Activated T-cell treated with anti-CD3 and anti-CD28 coated beads, Interleukin-2, amount 50 U/mL, for 72 hours (primary cell): ENCODE measurements at regions not wholly inside any gene's neighbourhood (a gene's known extent, or its start where the extent isn't known, plus 50 kb on each side); places are given as distances from the start of the nearest gene placed in this dataset.

ENCODE experiments used
- ATAC-seq, 2 donors: fragments of 150-1000 bp; cut with Tn5 transposase; replicated peaks in 1 of 2; 2 replicates each; pipeline ENCODE4 v1.10.0; 2021; ENCODE audit warnings: moderate library complexity in 2 of 2, mild to moderate bottlenecking in 1 of 2
- DNase-seq, 2 donors: peaks; one replicate each; pipeline ENCODE4 v3.0.0; 2021 to 2022; ENCODE audit warnings: mixed read lengths in 1 of 2
- H3K27ac Mint-ChIP-seq: one replicate; pipeline ENCODE4 v1.8.0; 2022; ENCODE audit warnings: mild to moderate bottlenecking, moderate library complexity, mixed read lengths
- H3K27me3 Mint-ChIP-seq: one replicate; pipeline ENCODE4 v1.8.0; 2022; ENCODE audit warnings: low read depth, mixed read lengths
- H3K36me3 Mint-ChIP-seq, 2 donors: one replicate each; pipeline ENCODE4 v1.8.0; 2022; ENCODE audit warnings: mixed read lengths in 2 of 2, mild to moderate bottlenecking in 1 of 2; ENCODE audit not compliant: insufficient read depth in 2 of 2
- H3K4me1 Mint-ChIP-seq: one replicate; pipeline ENCODE4 v1.8.0; 2022; ENCODE audit warnings: low read depth, mixed read lengths
- H3K4me3 Mint-ChIP-seq, 2 donors: one replicate each; pipeline ENCODE4 v1.8.0; 2022; ENCODE audit warnings: mild to moderate bottlenecking in 2 of 2, mixed read lengths in 2 of 2, moderate library complexity in 2 of 2
- H3K9me3 Mint-ChIP-seq, 2 donors: one replicate each; pipeline ENCODE4 v1.8.0; 2022; ENCODE audit warnings: mixed read lengths in 2 of 2

DNA sequence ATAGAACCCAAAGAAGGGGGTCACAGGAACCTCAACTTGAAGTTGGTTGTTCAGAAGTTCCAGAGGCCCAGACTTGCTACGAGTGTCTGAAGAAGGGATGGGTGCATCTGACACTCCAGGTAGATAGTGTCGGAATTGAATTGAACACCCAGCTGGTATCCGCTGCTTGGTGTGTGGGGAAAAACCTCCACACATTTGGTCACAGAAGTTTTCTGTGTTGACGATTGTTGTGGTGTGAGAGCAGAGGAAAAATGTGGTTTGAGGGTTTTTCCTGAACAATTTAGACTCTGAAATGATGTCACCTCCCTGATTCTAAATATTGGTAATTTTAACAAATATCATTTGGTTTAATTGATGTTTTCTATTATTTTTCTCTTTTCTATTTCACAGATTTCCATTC, 218.8 kb upstream of the CTNNB1 start:
- DNase-seq (peak; percentile 30 to 33), ATAC-seq (peak; percentile 67)
- no peaks in the 10 kb centered on the region for H3K9me3 Mint-ChIP-seq
- H3K4me1 Mint-ChIP-seq: peaks cover 17% of the 10 kb centered on the region
- no peaks in the 10 kb centered on the region for H3K36me3 Mint-ChIP-seq
- peak overlapping the region; percentile 69 for H3K27ac Mint-ChIP-seq
- H3K27me3 Mint-ChIP-seq: peaks cover 50% of the 10 kb centered on the region
- H3K4me3 Mint-ChIP-seq: peak overlapping the region; percentile 31 to 76

DNA sequence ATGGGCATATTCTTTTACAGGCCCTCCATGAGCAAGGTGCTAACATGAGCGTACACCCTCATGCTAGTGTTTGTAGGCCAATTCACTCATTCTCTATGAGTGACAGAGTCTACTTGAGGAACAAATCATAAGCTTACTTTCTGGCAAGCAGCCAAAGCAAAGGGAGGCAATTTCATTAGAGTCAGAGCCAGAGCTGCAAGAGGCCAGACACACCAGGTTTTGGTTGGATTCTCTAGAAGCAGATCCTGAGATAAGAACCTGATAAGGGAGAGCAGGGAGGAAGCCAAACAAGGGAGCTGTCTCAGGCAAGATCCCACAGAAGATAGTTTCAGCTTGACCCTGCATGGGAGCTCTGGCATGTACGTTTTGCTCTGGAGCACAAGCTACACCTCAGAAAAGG, 214.1 kb upstream of the CTNNB1 start:
- H3K4me1 Mint-ChIP-seq: peaks cover 9% of the 10 kb centered on the region
- no peaks in the 10 kb centered on the region for H3K36me3 Mint-ChIP-seq
- H3K9me3 Mint-ChIP-seq: peaks cover 0 to 2% of the 10 kb centered on the region in 2 donors
- peaks cover 39% of the 10 kb centered on the region for H3K27me3 Mint-ChIP-seq
- ATAC-seq (no peak), DNase-seq (no peak)
- no peak overlapping the region for H3K4me3 Mint-ChIP-seq
- H3K27ac Mint-ChIP-seq: no peak overlapping the region

DNA sequence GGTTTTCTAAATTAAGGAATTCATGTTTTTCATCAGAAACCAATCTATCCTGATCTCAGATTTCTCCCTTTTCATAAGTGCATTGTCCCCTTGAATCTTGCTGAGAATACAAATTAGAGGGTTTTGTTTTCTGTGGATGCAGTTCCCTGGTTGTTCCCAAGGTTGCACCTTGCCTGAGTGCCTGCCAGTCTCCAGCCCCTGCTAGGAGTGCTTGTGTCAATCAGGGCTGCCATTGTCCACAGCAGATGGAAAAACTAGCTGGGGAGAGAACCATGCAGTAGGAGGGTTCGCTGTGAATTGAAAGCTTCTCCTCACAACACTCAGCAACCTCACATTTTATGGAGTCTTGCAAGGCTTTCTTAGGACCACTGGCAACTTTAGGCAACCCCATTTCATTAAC, 210.8 kb upstream of the CTNNB1 start:
- no peak for DNase-seq
- H3K27me3 Mint-ChIP-seq: peaks cover 33% of the 10 kb centered on the region
- H3K27ac Mint-ChIP-seq: no peak overlapping the region
- peaks cover 0 to 2% of the 10 kb centered on the region in 2 donors for H3K9me3 Mint-ChIP-seq
- no peak for ATAC-seq
- H3K4me1 Mint-ChIP-seq: no peaks in the 10 kb centered on the region
- no peaks in the 10 kb centered on the region for H3K36me3 Mint-ChIP-seq
- no peak overlapping the region for H3K4me3 Mint-ChIP-seq

DNA sequence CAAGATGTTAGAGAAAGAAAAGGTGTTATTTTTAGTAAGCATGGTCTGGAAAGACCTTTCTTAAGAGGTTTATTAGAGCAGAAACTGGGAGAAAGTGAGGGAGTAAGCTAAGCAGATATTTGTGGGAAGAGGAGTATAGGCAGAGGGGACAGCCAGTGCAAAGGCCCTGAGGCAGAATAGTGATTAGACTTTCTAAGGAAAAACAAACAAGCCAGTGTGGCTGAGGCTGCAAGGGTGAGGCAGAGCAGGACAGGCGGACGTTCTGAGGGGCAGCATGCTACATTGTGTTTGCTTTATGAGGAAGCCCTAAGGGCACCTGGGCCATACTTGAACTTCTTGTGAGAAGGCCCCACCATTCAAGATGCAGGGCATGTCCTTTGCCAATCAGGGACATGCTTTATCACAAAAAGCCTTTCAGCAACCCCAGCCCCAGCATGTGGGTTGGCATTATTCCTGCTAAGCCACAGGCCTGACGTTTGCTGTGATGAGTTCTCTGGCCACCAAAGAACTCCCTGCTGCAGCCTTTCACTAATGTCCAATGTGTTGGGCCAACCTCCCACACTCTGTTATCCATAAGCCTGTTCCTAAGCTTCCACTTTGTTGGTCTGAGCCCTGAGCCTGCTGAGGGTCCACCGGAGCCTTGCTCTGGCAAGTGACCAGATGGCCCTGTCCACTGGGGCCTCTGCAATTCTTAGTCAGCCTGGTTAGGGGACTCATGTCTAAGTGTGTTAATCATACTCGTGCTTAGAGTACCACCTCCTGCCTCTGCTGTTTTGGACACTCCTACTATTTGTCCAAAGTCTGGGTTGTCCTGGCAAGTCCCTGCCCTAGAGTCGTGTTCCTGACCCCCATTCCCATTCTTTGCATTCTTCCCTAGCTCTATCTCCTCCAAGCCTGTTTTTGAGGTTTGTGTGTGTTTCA, 209.9 kb upstream of the CTNNB1 start:
- DNase-seq (no peak), ATAC-seq (no peak)
- Mint-ChIP-seq H3K4me1 (no peaks in the 10 kb centered on the region), H3K27ac (no peak overlapping the region), H3K27me3 (peaks cover 38% of the 10 kb centered on the region), H3K36me3 (no peaks in the 10 kb centered on the region), H3K4me3 (no peak overlapping the region), H3K9me3 (peaks cover 0 to 2% of the 10 kb centered on the region in 2 donors)

DNA sequence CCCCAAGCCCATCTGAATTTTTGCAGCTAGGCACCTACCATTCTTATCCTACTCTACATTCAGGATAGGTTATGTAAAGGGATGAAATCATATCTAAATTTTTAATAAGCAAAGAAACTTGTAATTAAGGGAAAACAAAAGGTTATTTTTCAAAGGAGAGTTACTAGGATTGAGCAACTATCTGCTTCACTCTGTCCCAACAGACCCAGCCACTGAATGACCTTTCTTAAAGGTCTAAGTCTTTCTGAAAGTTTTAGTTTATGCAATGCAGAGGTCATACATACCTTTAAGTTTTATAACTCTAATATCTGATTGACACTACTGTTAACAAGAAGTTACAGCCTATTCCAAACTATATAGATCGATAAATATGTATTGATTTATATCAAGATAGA, 209.2 kb upstream of the CTNNB1 start:
- Mint-ChIP-seq H3K9me3 (peaks cover 0 to 2% of the 10 kb centered on the region in 2 donors), H3K36me3 (no peaks in the 10 kb centered on the region), H3K4me3 (no peak overlapping the region), H3K27ac (no peak overlapping the region), H3K4me1 (no peaks in the 10 kb centered on the region), H3K27me3 (peaks cover 38% of the 10 kb centered on the region)
- DNase-seq: no peak
- ATAC-seq: no peak

DNA sequence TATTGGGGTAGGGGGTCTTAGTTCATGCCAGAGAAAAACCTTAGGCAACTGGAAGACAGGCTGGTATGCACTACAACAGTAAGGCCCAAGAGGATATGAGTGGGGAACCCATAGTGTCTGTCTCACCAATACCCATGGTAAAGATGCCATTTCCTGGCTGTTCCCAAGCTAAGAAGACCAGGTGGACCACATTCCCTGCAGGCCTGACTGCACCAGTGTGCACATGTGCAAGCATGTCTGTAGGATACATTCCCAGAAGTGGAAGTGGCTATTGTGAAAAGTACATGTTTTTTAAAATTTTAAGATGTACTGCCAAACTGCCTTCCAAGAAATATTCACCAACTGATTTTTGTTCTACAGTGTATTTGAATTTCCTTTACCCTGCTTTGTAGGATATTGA, 207.3 kb upstream of the CTNNB1 start:
- DNase-seq (no peak), ATAC-seq (no peak)
- Mint-ChIP-seq H3K4me1 (no peaks in the 10 kb centered on the region), H3K9me3 (peaks cover 0 to 2% of the 10 kb centered on the region in 2 donors), H3K27ac (no peak overlapping the region), H3K27me3 (peaks cover 45% of the 10 kb centered on the region), H3K36me3 (no peaks in the 10 kb centered on the region), H3K4me3 (no peak overlapping the region)

DNA sequence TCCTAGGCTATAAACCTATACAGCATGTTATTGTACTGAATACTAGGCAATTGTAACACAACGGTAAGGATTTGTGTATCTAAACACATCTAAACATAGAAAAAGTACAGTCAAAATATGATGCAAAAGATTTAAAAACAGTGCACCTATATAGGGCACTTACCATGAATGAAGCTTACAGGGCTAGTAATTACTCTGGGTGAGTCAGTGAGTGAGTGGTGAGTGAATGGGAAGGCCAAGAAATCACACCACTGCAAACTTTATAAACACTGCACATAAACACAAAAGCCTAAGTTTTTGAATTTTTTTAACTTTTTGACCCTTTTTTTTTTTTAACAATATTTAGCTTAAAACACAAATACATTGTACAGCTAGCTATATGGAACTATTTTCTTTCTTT, 204.7 kb upstream of the CTNNB1 start:
- no peaks in the 10 kb centered on the region for H3K9me3 Mint-ChIP-seq
- no peak for ATAC-seq
- H3K4me3 Mint-ChIP-seq: no peak overlapping the region
- H3K36me3 Mint-ChIP-seq: no peaks in the 10 kb centered on the region
- peaks cover 31% of the 10 kb centered on the region for H3K27me3 Mint-ChIP-seq
- no peaks in the 10 kb centered on the region for H3K4me1 Mint-ChIP-seq
- no peak overlapping the region for H3K27ac Mint-ChIP-seq
- no peak for DNase-seq

DNA sequence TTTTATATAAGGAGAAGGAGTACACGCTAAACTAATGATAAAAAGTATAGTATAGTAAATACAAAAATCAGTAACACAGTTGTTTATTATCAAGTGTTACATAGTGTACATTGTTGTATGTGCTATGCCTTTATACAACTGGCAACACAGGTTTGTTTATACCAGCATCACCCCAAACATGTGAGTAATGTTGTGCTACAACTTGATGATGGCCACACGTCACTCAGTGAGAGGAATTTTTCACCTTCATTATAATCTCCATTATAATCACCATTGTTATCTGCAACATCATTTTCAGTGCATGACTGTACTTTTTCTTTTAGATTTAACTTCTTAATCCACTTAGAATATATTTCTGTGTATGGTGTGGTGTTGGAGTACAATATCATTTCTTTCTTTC, 204.0 kb upstream of the CTNNB1 start:
- DNase-seq (no peak), ATAC-seq (no peak)
- H3K4me1 Mint-ChIP-seq: no peaks in the 10 kb centered on the region
- H3K4me3 Mint-ChIP-seq: no peak overlapping the region
- no peaks in the 10 kb centered on the region for H3K9me3 Mint-ChIP-seq
- no peaks in the 10 kb centered on the region for H3K36me3 Mint-ChIP-seq
- H3K27ac Mint-ChIP-seq: no peak overlapping the region
- peaks cover 38% of the 10 kb centered on the region for H3K27me3 Mint-ChIP-seq

DNA sequence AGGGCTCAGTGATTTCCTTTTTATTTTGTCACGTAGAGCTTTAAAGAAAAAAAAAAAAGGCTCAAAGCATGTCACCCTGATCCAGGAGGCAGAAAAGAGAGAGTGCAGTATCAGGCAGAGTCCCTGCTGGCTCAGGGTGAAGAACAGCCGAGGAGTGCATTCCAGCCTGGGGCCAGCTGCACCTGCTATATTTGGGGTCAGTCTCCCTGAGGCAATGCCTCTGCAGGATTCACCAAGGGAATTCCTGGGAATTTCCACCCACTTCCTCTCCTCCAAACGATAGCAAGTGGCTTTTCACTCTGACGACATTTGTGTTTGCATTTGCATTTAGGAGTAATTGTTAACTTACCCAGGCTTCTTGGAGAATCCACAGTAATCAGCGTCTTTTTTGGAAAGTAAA, 202.9 kb upstream of the CTNNB1 start:
- ATAC-seq: no peak
- no peaks in the 10 kb centered on the region for H3K36me3 Mint-ChIP-seq
- peaks cover 41% of the 10 kb centered on the region for H3K27me3 Mint-ChIP-seq
- H3K4me1 Mint-ChIP-seq: no peaks in the 10 kb centered on the region
- no peak overlapping the region for H3K27ac Mint-ChIP-seq
- no peak for DNase-seq
- no peaks in the 10 kb centered on the region for H3K9me3 Mint-ChIP-seq
- no peak overlapping the region for H3K4me3 Mint-ChIP-seq

DNA sequence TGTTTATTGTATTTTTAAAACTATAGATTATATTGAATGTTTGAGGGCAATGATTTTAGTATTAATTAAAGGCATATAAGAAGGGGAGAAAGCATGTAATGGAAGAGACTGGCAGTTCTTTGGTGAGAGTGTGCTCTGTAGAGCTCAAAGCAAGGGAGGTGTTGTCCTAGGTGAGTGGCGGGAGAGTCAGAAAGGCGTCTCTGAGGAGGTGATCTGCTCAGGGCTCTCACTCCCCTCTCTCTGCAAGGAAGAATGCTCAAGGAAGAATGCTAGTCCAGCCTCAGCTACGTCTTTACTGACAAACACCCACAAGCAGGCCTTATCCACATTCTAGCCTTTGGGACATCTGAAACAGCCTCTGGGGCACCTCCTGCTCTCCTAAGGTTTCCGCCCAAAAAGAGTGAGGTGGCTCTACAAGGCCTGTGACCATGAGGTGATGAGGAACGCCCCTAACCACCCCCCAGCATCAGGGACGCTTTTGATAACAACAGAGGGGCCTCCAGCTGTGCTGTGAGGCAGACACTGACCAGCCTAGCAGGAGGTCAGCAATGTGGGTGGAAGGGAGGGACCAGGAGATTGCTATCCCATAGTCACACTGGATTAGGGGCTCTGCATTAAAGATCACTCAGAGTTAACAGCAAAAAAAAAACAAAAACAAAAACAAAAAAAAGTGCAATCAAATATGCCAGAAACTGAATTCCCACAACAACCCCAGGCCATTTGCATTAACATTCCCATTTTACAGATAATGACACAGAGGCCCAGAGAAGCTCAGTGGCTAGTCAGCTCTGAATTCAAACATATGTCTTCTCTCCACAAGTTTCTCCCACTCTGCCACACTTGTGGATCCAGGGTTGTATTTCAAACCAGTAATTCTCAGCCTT, 202.2 kb upstream of the CTNNB1 start:
- Mint-ChIP-seq H3K27me3 (peaks cover 41% of the 10 kb centered on the region), H3K9me3 (no peaks in the 10 kb centered on the region), H3K27ac (no peak overlapping the region), H3K36me3 (no peaks in the 10 kb centered on the region), H3K4me3 (no peak overlapping the region), H3K4me1 (peaks cover 1% of the 10 kb centered on the region)
- ATAC-seq (no peak), DNase-seq (no peak)

DNA sequence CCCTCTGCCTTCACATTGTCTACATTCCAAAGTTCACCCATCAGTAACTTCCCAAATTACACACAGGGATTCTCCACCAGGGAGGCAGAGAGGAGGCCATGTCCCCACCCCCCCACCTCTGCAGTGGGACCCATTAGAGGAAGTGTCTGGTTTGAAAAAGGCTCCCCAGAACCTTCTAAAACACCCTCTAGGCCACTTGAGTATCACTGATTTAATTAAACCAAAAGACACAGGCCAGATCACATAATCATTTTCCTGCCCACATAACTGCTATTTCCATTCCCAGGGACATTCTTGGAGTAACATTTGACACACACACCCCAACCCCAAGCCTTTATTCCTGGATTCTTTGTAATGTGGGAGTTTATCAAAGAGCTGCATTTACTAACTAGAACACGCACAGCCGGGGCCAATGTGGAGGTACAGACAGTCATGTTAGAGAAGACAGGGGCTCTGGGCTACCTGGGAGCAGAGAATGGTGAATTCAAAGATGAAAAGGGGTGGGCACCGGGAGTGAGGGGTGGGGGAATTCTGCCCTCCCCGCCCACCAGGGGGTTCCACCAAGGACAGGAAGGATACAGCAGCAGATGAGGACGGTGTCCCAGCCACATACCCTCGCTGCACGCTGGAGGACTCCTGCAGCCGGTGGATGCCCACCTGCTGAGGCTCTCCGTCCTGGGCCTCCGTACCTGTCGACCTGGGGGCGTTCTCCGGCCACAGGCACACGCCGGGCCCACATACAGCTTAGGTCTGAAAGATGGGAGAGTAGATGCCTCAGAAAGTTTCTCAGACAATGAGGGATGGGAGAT, 201.4 kb upstream of the CTNNB1 start:
- H3K4me1 Mint-ChIP-seq: peaks cover 6% of the 10 kb centered on the region
- ATAC-seq: no peak
- no peaks in the 10 kb centered on the region for H3K36me3 Mint-ChIP-seq
- no peak overlapping the region for H3K27ac Mint-ChIP-seq
- H3K9me3 Mint-ChIP-seq: no peaks in the 10 kb centered on the region
- peaks cover 41% of the 10 kb centered on the region for H3K27me3 Mint-ChIP-seq
- no peak for DNase-seq
- H3K4me3 Mint-ChIP-seq: no peak overlapping the region

DNA sequence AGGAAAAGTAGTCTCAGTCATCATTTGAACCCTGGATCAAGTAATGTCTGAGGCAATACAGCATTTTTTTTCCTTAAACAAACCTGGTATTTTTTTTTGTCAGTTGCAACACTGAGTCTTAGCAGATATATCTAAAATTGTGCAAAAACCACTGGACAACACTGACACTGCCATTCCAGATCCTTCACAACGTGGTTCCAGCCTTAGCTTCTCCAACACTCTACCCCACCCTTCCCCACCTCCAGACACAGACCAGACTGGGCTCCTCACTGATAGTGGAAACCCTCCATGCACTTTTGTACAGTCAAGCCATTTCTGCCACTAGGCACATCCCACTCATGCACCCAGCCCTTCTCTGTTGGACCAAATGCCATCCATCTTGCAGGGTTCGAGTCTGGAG, 199.6 kb upstream of the CTNNB1 start:
- no peaks in the 10 kb centered on the region for H3K36me3 Mint-ChIP-seq
- H3K9me3 Mint-ChIP-seq: no peaks in the 10 kb centered on the region
- H3K27ac Mint-ChIP-seq: no peak overlapping the region
- peaks cover 31% of the 10 kb centered on the region for H3K27me3 Mint-ChIP-seq
- H3K4me1 Mint-ChIP-seq: peaks cover 6% of the 10 kb centered on the region
- ATAC-seq: no peak
- DNase-seq: no peak
- H3K4me3 Mint-ChIP-seq: no peak overlapping the region

DNA sequence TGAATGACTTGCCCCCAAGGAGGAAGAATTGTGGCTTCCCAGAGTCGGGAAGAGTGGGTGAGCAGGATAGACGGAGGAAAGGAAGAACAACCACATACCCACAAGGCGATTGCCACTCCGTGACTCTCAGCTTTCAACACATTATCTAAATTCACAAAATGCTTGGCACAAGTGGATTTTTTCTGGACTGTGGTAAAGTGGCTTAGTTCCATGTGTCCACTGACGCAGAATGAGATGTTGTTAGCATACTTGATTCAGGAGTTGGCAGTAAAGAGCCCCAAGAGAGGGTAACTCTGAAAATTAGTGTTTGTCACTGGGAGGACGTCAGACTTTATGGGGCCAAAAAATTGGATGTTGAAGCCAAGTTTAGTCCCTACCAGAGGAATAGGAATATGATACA, 198.8 kb upstream of the CTNNB1 start:
- Mint-ChIP-seq H3K36me3 (no peaks in the 10 kb centered on the region), H3K27ac (no peak overlapping the region), H3K9me3 (no peaks in the 10 kb centered on the region), H3K4me1 (peaks cover 6% of the 10 kb centered on the region), H3K4me3 (no peak overlapping the region), H3K27me3 (peaks cover 29% of the 10 kb centered on the region)
- DNase-seq (no peak), ATAC-seq (no peak)
